Stimulated activated naive CD8-positive, alpha-beta T cell treated with anti-CD3 and anti-CD28 coated beads, Interleukin-15, Interleukin-2, amounts not matched to agents 100 ng/mL and 50 ng/mL, for 24 hours (primary cell): ENCODE measurements at regions not wholly inside any gene's neighbourhood (a gene's known extent, or its start where the extent isn't known, plus 50 kb on each side); places are given as distances from the start of the nearest gene placed in this dataset.
A peak's percentile ranks its signal among the peaks of the same experiment; 100 is the strongest.

Source experiments
- H3K27ac Mint-ChIP-seq: one replicate; pipeline ENCODE4 v1.8.0; 2021; ENCODE audit warnings: mild to moderate bottlenecking, mixed read lengths
- H3K27me3 Mint-ChIP-seq: one replicate; pipeline ENCODE4 v1.8.0; 2021; ENCODE audit warnings: mixed read lengths
- H3K36me3 Mint-ChIP-seq: one replicate; pipeline ENCODE4 v1.8.0; 2021; ENCODE audit warnings: low read depth, mixed read lengths
- H3K4me1 Mint-ChIP-seq: one replicate; pipeline ENCODE4 v1.8.0; 2021; ENCODE audit warnings: low read depth, mixed read lengths
- H3K4me3 Mint-ChIP-seq: one replicate; pipeline ENCODE4 v1.8.0; 2021; ENCODE audit warnings: mild to moderate bottlenecking, mixed read lengths
- H3K9me3 Mint-ChIP-seq: one replicate; pipeline ENCODE4 v1.8.0; 2021; ENCODE audit warnings: mixed read lengths

- Mint-ChIP-seq H3K9me3 (no peaks in the 10 kb centered on the region), H3K27me3 (no peaks in the 10 kb centered on the region), H3K4me1 (peaks cover 15% of the 10 kb centered on the region), H3K27ac (no peak overlapping the region), H3K36me3 (peaks cover 4% of the 10 kb centered on the region), H3K4me3 (no peak overlapping the region)
These were observed 198.2 kb downstream of the PRL start for GRCh38 chr6:22098601-22099031.

GRCh38 chr6:22099231-22099630, 197.6 kb downstream of the PRL start:
- peaks cover 17% of the 10 kb centered on the region for H3K4me1 Mint-ChIP-seq
- peaks cover 4% of the 10 kb centered on the region for H3K36me3 Mint-ChIP-seq
- no peak overlapping the region for H3K27ac Mint-ChIP-seq
- no peak overlapping the region for H3K4me3 Mint-ChIP-seq
- no peaks in the 10 kb centered on the region for H3K9me3 Mint-ChIP-seq
- no peaks in the 10 kb centered on the region for H3K27me3 Mint-ChIP-seq

GRCh38 chr6:22099923-22100322, 196.9 kb downstream of the PRL start:
- peaks cover 4% of the 10 kb centered on the region for H3K36me3 Mint-ChIP-seq
- H3K4me1 Mint-ChIP-seq: peaks cover 17% of the 10 kb centered on the region
- peaks cover 5% of the 10 kb centered on the region for H3K9me3 Mint-ChIP-seq
- H3K4me3 Mint-ChIP-seq: no peak overlapping the region
- no peaks in the 10 kb centered on the region for H3K27me3 Mint-ChIP-seq
- H3K27ac Mint-ChIP-seq: no peak overlapping the region

- peaks cover 5% of the 10 kb centered on the region for H3K9me3 Mint-ChIP-seq
- H3K27ac Mint-ChIP-seq: no peak overlapping the region
- H3K4me3 Mint-ChIP-seq: no peak overlapping the region
- no peaks in the 10 kb centered on the region for H3K27me3 Mint-ChIP-seq
- H3K4me1 Mint-ChIP-seq: peaks cover 17% of the 10 kb centered on the region
- H3K36me3 Mint-ChIP-seq: peaks cover 4% of the 10 kb centered on the region
These were observed 195.7 kb downstream of the PRL start for GRCh38 chr6:22101163-22101562.

GRCh38 chr6:22102671-22103070, 194.2 kb downstream of the PRL start:
- Mint-ChIP-seq H3K4me3 (no peak overlapping the region), H3K4me1 (peaks cover 17% of the 10 kb centered on the region), H3K27me3 (no peaks in the 10 kb centered on the region), H3K36me3 (peaks cover 4% of the 10 kb centered on the region), H3K27ac (peak overlapping the region; percentile 69), H3K9me3 (peaks cover 5% of the 10 kb centered on the region)

GRCh38 chr6:22106451-22106850, 190.4 kb downstream of the PRL start:
- H3K36me3 Mint-ChIP-seq: peaks cover 4% of the 10 kb centered on the region
- no peaks in the 10 kb centered on the region for H3K27me3 Mint-ChIP-seq
- no peak overlapping the region for H3K4me3 Mint-ChIP-seq
- peaks cover 5% of the 10 kb centered on the region for H3K9me3 Mint-ChIP-seq
- H3K4me1 Mint-ChIP-seq: peaks cover 17% of the 10 kb centered on the region
- H3K27ac Mint-ChIP-seq: no peak overlapping the region

- no peak overlapping the region for H3K4me3 Mint-ChIP-seq
- H3K4me1 Mint-ChIP-seq: peaks cover 17% of the 10 kb centered on the region
- no peak overlapping the region for H3K27ac Mint-ChIP-seq
- peaks cover 5% of the 10 kb centered on the region for H3K9me3 Mint-ChIP-seq
- H3K36me3 Mint-ChIP-seq: peaks cover 4% of the 10 kb centered on the region
- H3K27me3 Mint-ChIP-seq: no peaks in the 10 kb centered on the region
These were observed 189.9 kb downstream of the PRL start for GRCh38 chr6:22106961-22107360.

- Mint-ChIP-seq H3K4me3 (no peak overlapping the region), H3K27me3 (no peaks in the 10 kb centered on the region), H3K4me1 (peaks cover 6% of the 10 kb centered on the region), H3K27ac (no peak overlapping the region), H3K9me3 (peaks cover 5% of the 10 kb centered on the region), H3K36me3 (no peaks in the 10 kb centered on the region)
These were observed 188.6 kb downstream of the PRL start for GRCh38 chr6:22108199-22108598.

GRCh38 chr6:22110061-22110460, 186.8 kb downstream of the PRL start:
- no peaks in the 10 kb centered on the region for H3K4me1 Mint-ChIP-seq
- H3K4me3 Mint-ChIP-seq: no peak overlapping the region
- no peaks in the 10 kb centered on the region for H3K36me3 Mint-ChIP-seq
- no peaks in the 10 kb centered on the region for H3K27me3 Mint-ChIP-seq
- H3K27ac Mint-ChIP-seq: no peak overlapping the region
- no peaks in the 10 kb centered on the region for H3K9me3 Mint-ChIP-seq

- Mint-ChIP-seq H3K27me3 (no peaks in the 10 kb centered on the region), H3K9me3 (no peaks in the 10 kb centered on the region), H3K4me3 (no peak overlapping the region), H3K4me1 (no peaks in the 10 kb centered on the region), H3K36me3 (no peaks in the 10 kb centered on the region), H3K27ac (no peak overlapping the region)
These were observed 184.4 kb downstream of the PRL start for GRCh38 chr6:22112461-22112860.

GRCh38 chr6:22113026-22113766, 183.6 kb downstream of the PRL start:
- H3K27me3 Mint-ChIP-seq: no peaks in the 10 kb centered on the region
- H3K9me3 Mint-ChIP-seq: no peaks in the 10 kb centered on the region
- H3K4me3 Mint-ChIP-seq: no peak overlapping the region
- H3K27ac Mint-ChIP-seq: no peak overlapping the region
- H3K4me1 Mint-ChIP-seq: no peaks in the 10 kb centered on the region
- no peaks in the 10 kb centered on the region for H3K36me3 Mint-ChIP-seq

GRCh38 chr6:22115559-22115958, 181.3 kb downstream of the PRL start:
- Mint-ChIP-seq H3K4me3 (no peak overlapping the region), H3K27ac (no peak overlapping the region), H3K36me3 (no peaks in the 10 kb centered on the region), H3K9me3 (peaks cover 6% of the 10 kb centered on the region), H3K27me3 (no peaks in the 10 kb centered on the region), H3K4me1 (no peaks in the 10 kb centered on the region)

GRCh38 chr6:22117631-22118030, 179.2 kb downstream of the PRL start:
- no peaks in the 10 kb centered on the region for H3K36me3 Mint-ChIP-seq
- H3K9me3 Mint-ChIP-seq: peaks cover 6% of the 10 kb centered on the region
- no peak overlapping the region for H3K27ac Mint-ChIP-seq
- H3K4me3 Mint-ChIP-seq: no peak overlapping the region
- H3K27me3 Mint-ChIP-seq: no peaks in the 10 kb centered on the region
- H3K4me1 Mint-ChIP-seq: no peaks in the 10 kb centered on the region

- no peak overlapping the region for H3K4me3 Mint-ChIP-seq
- no peaks in the 10 kb centered on the region for H3K36me3 Mint-ChIP-seq
- peaks cover 6% of the 10 kb centered on the region for H3K9me3 Mint-ChIP-seq
- no peak overlapping the region for H3K27ac Mint-ChIP-seq
- no peaks in the 10 kb centered on the region for H3K27me3 Mint-ChIP-seq
- H3K4me1 Mint-ChIP-seq: no peaks in the 10 kb centered on the region
These were observed 177.3 kb downstream of the PRL start for GRCh38 chr6:22119500-22119899.

GRCh38 chr6:22124756-22125155, 172.1 kb downstream of the PRL start:
- Mint-ChIP-seq H3K9me3 (peaks cover 8% of the 10 kb centered on the region), H3K4me1 (no peaks in the 10 kb centered on the region), H3K27me3 (no peaks in the 10 kb centered on the region), H3K4me3 (no peak overlapping the region), H3K36me3 (no peaks in the 10 kb centered on the region), H3K27ac (no peak overlapping the region)

GRCh38 chr6:22126910-22127309, 169.9 kb downstream of the PRL start:
- Mint-ChIP-seq H3K4me3 (no peak overlapping the region), H3K27ac (no peak overlapping the region), H3K36me3 (no peaks in the 10 kb centered on the region), H3K4me1 (no peaks in the 10 kb centered on the region), H3K9me3 (peaks cover 13% of the 10 kb centered on the region), H3K27me3 (no peaks in the 10 kb centered on the region)
